H1 (cell line): ENCODE measurements at regions not wholly inside any gene's neighbourhood (a gene's known extent, or its start where the extent isn't known, plus 50 kb on each side); places are given as distances from the start of the nearest gene placed in this dataset.
A peak's percentile ranks its signal among the peaks of the same experiment; 100 is the strongest.

Experiments used
- CTCF ChIA-PET: fragments of 300-600 bp; sonication (Branson Sonifier 250); formaldehyde crosslinking; loops from one replicate; lab custom pipeline; 2021; ENCODE audit not compliant: partially characterized antibody; lab: Charles Lee
- POLR2A ChIA-PET: fragments of 300-600 bp; sonication (Branson Sonifier 250); formaldehyde crosslinking; loops from one replicate; lab custom pipeline; 2021; ENCODE audit warnings: inconsistent platforms; ENCODE audit not compliant: partially characterized antibody; lab: Charles Lee
- DNase-seq, 2 experiments: peaks; one replicate each; pipeline versions ENCODE4 v3.0.0 to v3.0.0-alpha.2; 2010 to 2022; ENCODE audit warnings: low spot score in 2 of 2, low read depth in 1 of 2, mixed read lengths in 1 of 2
- FAIRE-seq: peaks from 2 replicates; lab custom pipeline; 2011; peaks lifted over from hg19 to GRCh38; lab: Jason Lieb, UNC
- H2AFZ ChIP-seq: 2 replicates; pipeline ENCODE4 v1.8.1; 2012; ENCODE audit warnings: low read length, inconsistent platforms
- H2AK5ac ChIP-seq: 2 replicates; pipeline ENCODE4 v1.6.1; 2013; ENCODE audit warnings: low read depth, low read length
- H2BK120ac ChIP-seq: replicated peaks from 2 replicates; pipeline ENCODE3; 2013; ENCODE audit warnings: low read depth, low read length, inconsistent platforms
- H2BK12ac ChIP-seq: 2 replicates; pipeline ENCODE4 v1.6.1; 2013; ENCODE audit warnings: low read depth, low read length
- H2BK15ac ChIP-seq: 2 replicates; pipeline ENCODE4 v1.6.1; 2013; ENCODE audit warnings: low read length
- H2BK20ac ChIP-seq: 2 replicates; pipeline ENCODE4 v1.6.1; 2013; ENCODE audit warnings: low read length
- H2BK5ac ChIP-seq: 2 replicates; pipeline ENCODE4 v1.6.1; 2013; ENCODE audit warnings: low read depth, low read length
- H3K14ac ChIP-seq: 2 replicates; pipeline ENCODE4 v1.6.1; 2013; ENCODE audit warnings: inconsistent platforms; ENCODE audit not compliant: insufficient read length
- H3K18ac ChIP-seq: 2 replicates; pipeline ENCODE4 v1.6.1; 2013; ENCODE audit warnings: low read length; ENCODE audit errors: extremely low read depth
- H3K23ac ChIP-seq: 2 replicates; pipeline ENCODE4 v1.6.1; 2013; ENCODE audit warnings: inconsistent platforms; ENCODE audit not compliant: insufficient read length
- H3K23me2 ChIP-seq: 2 replicates; pipeline ENCODE4 v1.6.1; 2013; ENCODE audit warnings: low read depth, low read length
- H3K27ac ChIP-seq: 2 replicates; pipeline ENCODE4 v1.6.1; 2011; ENCODE audit warnings: low read depth, low read length, inconsistent platforms
- H3K27me3 ChIP-seq, 4 experiments: replicated peaks in 1 of 4; 1 replicate in 1 of 4; 2 replicates in 3 of 4; pipeline versions ENCODE4 v1.6.1 to v1.8.1; 2011 to 2013; ENCODE audit warnings: low read length in 3 of 4, mild to moderate bottlenecking in 3 of 4, inconsistent platforms in 2 of 4, mixed read lengths in 2 of 4, moderate library complexity in 1 of 4; ENCODE audit not compliant: control insufficient read depth in 3 of 4, insufficient read depth in 3 of 4; ENCODE audit errors: extremely low read depth in 1 of 4
- H3K36me3 ChIP-seq, 4 experiments: 2 replicates each; pipeline versions ENCODE4 v1.6.1 to v1.8.1; 2011 to 2013; ENCODE audit warnings: mild to moderate bottlenecking in 4 of 4, low read length in 3 of 4, moderate library complexity in 2 of 4, control low read depth in 1 of 4, inconsistent platforms in 1 of 4; ENCODE audit not compliant: insufficient read depth in 4 of 4, control insufficient read depth in 2 of 4
- H3K4ac ChIP-seq: replicated peaks from 2 replicates; pipeline ENCODE3; 2013; ENCODE audit warnings: low read length, low read depth, mixed read lengths, inconsistent platforms; ENCODE audit not compliant: insufficient read length
- H3K4me1 ChIP-seq, 4 experiments: replicated peaks in 1 of 4; 1 replicate in 1 of 4; 2 replicates in 3 of 4; pipeline versions ENCODE4 v1.6.1 to v1.8.1; 2011 to 2013; ENCODE audit warnings: low read length in 3 of 4, inconsistent platforms in 2 of 4, mixed read lengths in 1 of 4; ENCODE audit not compliant: insufficient read depth in 4 of 4, control insufficient read depth in 3 of 4
- H3K4me2 ChIP-seq, 2 experiments: 2 replicates each; pipeline versions ENCODE4 v1.6.1 to v1.8.1; 2011 to 2013; ENCODE audit warnings: low read depth in 2 of 2, low read length in 2 of 2, control low read depth in 1 of 2, inconsistent platforms in 1 of 2, mild to moderate bottlenecking in 1 of 2; ENCODE audit not compliant: insufficient read depth in 1 of 2
- H3K4me3 ChIP-seq, 4 experiments: fragments of 200-600, 300-600 bp in 1 of 4; sonication (generic), shearing (Covaris generic), sonication (Bioruptor Twin) in 1 of 4; 2 replicates each; pipeline versions ENCODE4 v1.5.1 to v1.8.1; 2011 to 2016; ENCODE audit warnings: low read length in 4 of 4, low read depth in 3 of 4, control low read depth in 2 of 4, inconsistent platforms in 2 of 4, mild to moderate bottlenecking in 2 of 4, mixed read lengths in 1 of 4, moderate library complexity in 1 of 4; ENCODE audit not compliant: insufficient read depth in 2 of 4; ENCODE audit errors: extremely low read depth in 1 of 4
- H3K56ac ChIP-seq: replicated peaks from 2 replicates; pipeline ENCODE3; 2013; ENCODE audit warnings: low read depth, mild to moderate bottlenecking, mixed read lengths, low read length, inconsistent platforms; ENCODE audit not compliant: insufficient read length
- H3K79me1 ChIP-seq: 2 replicates; pipeline ENCODE4 v1.6.1; 2013; ENCODE audit warnings: low read depth, low read length, control low read depth
- H3K79me2 ChIP-seq, 2 experiments: 2 replicates each; pipeline versions ENCODE4 v1.6.1 to v1.8.1; 2012 to 2013; ENCODE audit warnings: low read length in 2 of 2, mild to moderate bottlenecking in 2 of 2, inconsistent platforms in 1 of 2; ENCODE audit not compliant: insufficient read depth in 2 of 2, control insufficient read depth in 1 of 2
- H3K9ac ChIP-seq, 4 experiments: replicated peaks in 1 of 4; 1 replicate in 1 of 4; 2 replicates in 3 of 4; pipeline versions ENCODE4 v1.6.1 to v1.8.1; 2011 to 2013; ENCODE audit warnings: low read depth in 3 of 4, low read length in 3 of 4, control low read depth in 2 of 4, mild to moderate bottlenecking in 2 of 4, moderate library complexity in 2 of 4, inconsistent platforms in 1 of 4; ENCODE audit errors: extremely low read depth in 1 of 4
- H3K9me3 ChIP-seq, 2 experiments: 2 replicates each; pipeline versions ENCODE4 v1.6.1 to v1.8.1; 2012 to 2013; ENCODE audit warnings: mild to moderate bottlenecking in 2 of 2, moderate library complexity in 2 of 2, control low read depth in 1 of 2, inconsistent platforms in 1 of 2, low read depth in 1 of 2, low read length in 1 of 2, mixed read lengths in 1 of 2; ENCODE audit not compliant: insufficient read depth in 2 of 2
- H4K20me1 ChIP-seq, 2 experiments: replicated peaks in 1 of 2; 2 replicates each; pipeline versions ENCODE3 to v1.8.1; 2011 to 2013; ENCODE audit warnings: inconsistent platforms in 2 of 2, low read length in 2 of 2, mild to moderate bottlenecking in 1 of 2; ENCODE audit not compliant: insufficient read depth in 2 of 2, control insufficient read depth in 1 of 2
- H4K5ac ChIP-seq: 2 replicates; pipeline ENCODE4 v1.6.1; 2013; ENCODE audit warnings: low read length, low read depth, mixed read lengths, inconsistent platforms; ENCODE audit not compliant: insufficient read length
- H4K8ac ChIP-seq: 2 replicates; pipeline ENCODE4 v1.8.0; 2013; ENCODE audit warnings: mild to moderate bottlenecking, moderate library complexity, low read length, inconsistent platforms; ENCODE audit not compliant: insufficient read depth; ENCODE audit errors: extremely low read depth
- H4K91ac ChIP-seq: replicated peaks from 2 replicates; pipeline ENCODE3; 2013; ENCODE audit warnings: low read length, mixed read lengths, inconsistent platforms; ENCODE audit not compliant: insufficient read length
- ASH2L ChIP-seq: fragments of 200-600, 300-600 bp; sonication (generic); IDR thresholded peaks from one replicate; pipeline ENCODE4 v1.7.1; 2017; ENCODE audit warnings: low read length
- EZH2 ChIP-seq: fragments of 200-600 bp; sonication (generic); IDR thresholded peaks from 2 replicates; pipeline ENCODE4 v1.7.1; 2012; ENCODE audit warnings: low read depth, mild to moderate bottlenecking, moderate library complexity, low read length, inconsistent platforms; ENCODE audit not compliant: severe bottlenecking
- FOSL1 ChIP-seq: IDR thresholded peaks from 2 replicates; pipeline ENCODE4 v1.6.1; 2011; ENCODE audit warnings: mild to moderate bottlenecking, low read depth, low read length, moderate library complexity; ENCODE audit not compliant: insufficient read depth
- POLR2A ChIP-seq, 2 experiments: IDR thresholded peaks; 1 replicate in 1 of 2; 2 replicates in 1 of 2; pipeline ENCODE4 v1.6.1; 2011; ENCODE audit warnings: low read depth in 2 of 2, low read length in 2 of 2, mild to moderate bottlenecking in 2 of 2; ENCODE audit errors: control extremely low read depth in 1 of 2
- SAP30 ChIP-seq: fragments of 300-600 bp; sonication (generic); IDR thresholded peaks from 2 replicates; pipeline ENCODE4 v1.7.1; 2012; ENCODE audit warnings: low read length, moderate library complexity, mild to moderate bottlenecking, inconsistent platforms; ENCODE audit not compliant: insufficient read depth, insufficient replicate concordance
- SIRT6 ChIP-seq: IDR thresholded peaks from one replicate; pipeline ENCODE4 v1.7.1; 2012; ENCODE audit warnings: low read length, inconsistent platforms
- WGBS, 2 experiments: shearing (Covaris generic) in 1 of 2; methylation state at CpG; one replicate each; pipeline versions ENCODE4 v1.1.6 to v1.1.7; 2013 to 2015; ENCODE audit warnings: low lambda C conversion rate in 2 of 2, mixed read lengths in 2 of 2, inconsistent platforms in 1 of 2, low coverage in 1 of 2, missing lambda C conversion rate in 1 of 2; ENCODE audit not compliant: insufficient replicate concordance in 2 of 2, insufficient coverage in 1 of 2, insufficient read length in 1 of 2; ENCODE audit errors: extremely low coverage in 1 of 2, missing lambda C conversion rate in 1 of 2; 5-methylcytosine and 5-hydroxymethylcytosine counted together
- TF ChIP-seq, protein P1 (sequence below), 3 experiments: IDR thresholded peaks; 1 replicate in 2 of 3; 2 replicates in 1 of 3; pipeline versions ENCODE4 v1.5.1 to v1.6.1; 2011; ENCODE audit warnings: low read length in 3 of 3, mild to moderate bottlenecking in 3 of 3, inconsistent platforms in 2 of 3, low read depth in 1 of 3, moderate library complexity in 1 of 3; ENCODE audit not compliant: insufficient read depth in 1 of 3; ENCODE audit errors: control extremely low read depth in 1 of 3

DNA sequence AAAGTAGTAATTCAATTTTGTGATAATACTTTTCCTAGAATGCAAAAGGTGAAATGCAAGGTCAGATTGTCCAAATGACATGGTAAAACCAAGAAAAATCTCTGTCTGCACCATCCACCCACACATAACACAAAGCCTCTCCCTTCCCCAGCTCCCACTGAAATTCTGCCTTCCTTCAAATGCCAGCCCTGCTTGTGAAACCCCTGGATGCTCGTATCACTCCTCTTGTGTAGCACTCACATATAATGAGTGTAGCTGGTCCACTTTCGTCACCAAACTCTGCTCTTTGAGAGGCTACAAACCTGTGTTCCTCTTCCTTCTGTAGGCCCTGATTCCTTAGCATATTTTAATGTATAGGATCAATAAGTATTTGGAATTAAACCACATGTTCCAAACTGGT, 123.6 kb upstream of the BEND6 start:
- DNase-seq (no peak), FAIRE-seq (no peak)
- H3K27me3 ChIP-seq: no peaks in the 10 kb centered on the region
- H2BK15ac ChIP-seq: no peak overlapping the region
- H4K5ac ChIP-seq: no peak overlapping the region
- no peak overlapping the region for H3K27ac ChIP-seq
- no peak overlapping the region for H4K8ac ChIP-seq
- H3K9me3 ChIP-seq: no peaks in the 10 kb centered on the region
- ChIA-PET POLR2A (no interaction called here), CTCF (interaction anchor here (1.7 kb wide), 1 partner anchor 14 kb away, joined by 5 read pairs; no protein-coding TSS in a partner anchor)
- no peaks in the 10 kb centered on the region for H3K36me3 ChIP-seq
- H2AK5ac ChIP-seq: no peak overlapping the region
- no peak overlapping the region for H2BK5ac ChIP-seq
- no peak overlapping the region for H3K56ac ChIP-seq
- no peak overlapping the region for H2BK12ac ChIP-seq
- no peak overlapping the region for H3K4me3 ChIP-seq
- H2BK20ac ChIP-seq: no peak overlapping the region
- H4K20me1 ChIP-seq: peaks cover 2 to 6% of the 10 kb centered on the region in 2 experiments
- peaks cover 23 to 99% of the 10 kb centered on the region in 2 experiments for H3K79me2 ChIP-seq
- H2AFZ ChIP-seq: no peak overlapping the region
- H3K23me2 ChIP-seq: no peaks in the 10 kb centered on the region; the same call in 1 of the 2 replicates
- no peak for TF ChIP-seq POLR2A (IDR thresholded peaks at IDR 0.05; ENCODE audit: control extremely low read depth in 1 of 2, low read depth in 2 of 2, low read length in 2 of 2)
- TF ChIP-seq SIRT6: no peak
- TF ChIP-seq FOSL1: no peak
- no peak for TF ChIP-seq ASH2L
- TF ChIP-seq SAP30: no peak
- TF ChIP-seq EZH2: no peak
- TF ChIP-seq, protein P1, sequence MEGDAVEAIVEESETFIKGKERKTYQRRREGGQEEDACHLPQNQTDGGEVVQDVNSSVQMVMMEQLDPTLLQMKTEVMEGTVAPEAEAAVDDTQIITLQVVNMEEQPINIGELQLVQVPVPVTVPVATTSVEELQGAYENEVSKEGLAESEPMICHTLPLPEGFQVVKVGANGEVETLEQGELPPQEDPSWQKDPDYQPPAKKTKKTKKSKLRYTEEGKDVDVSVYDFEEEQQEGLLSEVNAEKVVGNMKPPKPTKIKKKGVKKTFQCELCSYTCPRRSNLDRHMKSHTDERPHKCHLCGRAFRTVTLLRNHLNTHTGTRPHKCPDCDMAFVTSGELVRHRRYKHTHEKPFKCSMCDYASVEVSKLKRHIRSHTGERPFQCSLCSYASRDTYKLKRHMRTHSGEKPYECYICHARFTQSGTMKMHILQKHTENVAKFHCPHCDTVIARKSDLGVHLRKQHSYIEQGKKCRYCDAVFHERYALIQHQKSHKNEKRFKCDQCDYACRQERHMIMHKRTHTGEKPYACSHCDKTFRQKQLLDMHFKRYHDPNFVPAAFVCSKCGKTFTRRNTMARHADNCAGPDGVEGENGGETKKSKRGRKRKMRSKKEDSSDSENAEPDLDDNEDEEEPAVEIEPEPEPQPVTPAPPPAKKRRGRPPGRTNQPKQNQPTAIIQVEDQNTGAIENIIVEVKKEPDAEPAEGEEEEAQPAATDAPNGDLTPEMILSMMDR (IDR thresholded peaks at IDR 0.05; ENCODE audit: control extremely low read depth in 1 of 3, insufficient read depth in 1 of 3, low read depth in 1 of 3, low read length in 3 of 3): no peak
- H3K23ac ChIP-seq: no peak overlapping the region
- peak overlapping the region; percentile 21 for H3K4ac ChIP-seq
- 0 out of 2 replicates have a peak, but pooled peaks cover 2% of the 10 kb centered on the region for H3K79me1 ChIP-seq
- no peak overlapping the region for H3K14ac ChIP-seq
- H3K9ac ChIP-seq: no peak overlapping the region
- no peak overlapping the region for H2BK120ac ChIP-seq
- no peak overlapping the region for H3K4me2 ChIP-seq
- no peak overlapping the region for H3K18ac ChIP-seq
- no peak overlapping the region for H4K91ac ChIP-seq
- peaks cover 0 to 9% (median 3%) of the 10 kb centered on the region in 4 experiments; a peak in 3 of 7 replicates for H3K4me1 ChIP-seq
- 82% methylated on average over 2 of the region's 2 CpGs; no CpG with 5 or more reads in 1 of the 2 experiments for WGBS, 2 experiments
